GM18867 (cell line): ENCODE measurements at regions not wholly inside any gene's neighbourhood (a gene's known extent, or its start where the extent isn't known, plus 50 kb on each side); places are given as distances from the start of the nearest gene placed in this dataset.
A peak's percentile ranks its signal among the peaks of the same experiment; 100 is the strongest.

Experiments
- ATAC-seq: cut with Tn5 transposase; IDR thresholded peaks from one replicate; pipeline ENCODE4 v1.9.1; 2021; ENCODE audit warnings: mild to moderate bottlenecking, moderate library complexity; ENCODE audit not compliant: unreplicated experiment

DNA sequence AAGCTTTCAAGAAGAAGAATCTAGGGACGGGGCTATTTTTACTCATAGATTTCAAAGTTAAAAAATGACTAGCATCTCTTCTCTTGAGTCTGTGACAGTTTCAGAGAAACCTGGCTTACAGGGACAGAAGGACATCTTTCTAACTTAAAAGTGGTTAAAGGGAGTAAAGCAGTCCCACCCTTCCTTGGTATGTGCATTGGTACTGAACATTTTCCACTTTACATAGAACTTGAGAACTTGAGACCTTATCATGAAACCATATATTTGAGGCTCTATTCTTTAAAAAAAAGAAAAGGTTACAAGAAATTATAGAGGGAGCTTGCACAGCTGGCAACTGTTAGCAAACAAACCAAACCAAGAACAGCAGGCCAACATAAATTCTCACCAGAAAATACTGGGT is 73.4 kb upstream of the GAREM1 start:
- ATAC-seq: no peak

DNA sequence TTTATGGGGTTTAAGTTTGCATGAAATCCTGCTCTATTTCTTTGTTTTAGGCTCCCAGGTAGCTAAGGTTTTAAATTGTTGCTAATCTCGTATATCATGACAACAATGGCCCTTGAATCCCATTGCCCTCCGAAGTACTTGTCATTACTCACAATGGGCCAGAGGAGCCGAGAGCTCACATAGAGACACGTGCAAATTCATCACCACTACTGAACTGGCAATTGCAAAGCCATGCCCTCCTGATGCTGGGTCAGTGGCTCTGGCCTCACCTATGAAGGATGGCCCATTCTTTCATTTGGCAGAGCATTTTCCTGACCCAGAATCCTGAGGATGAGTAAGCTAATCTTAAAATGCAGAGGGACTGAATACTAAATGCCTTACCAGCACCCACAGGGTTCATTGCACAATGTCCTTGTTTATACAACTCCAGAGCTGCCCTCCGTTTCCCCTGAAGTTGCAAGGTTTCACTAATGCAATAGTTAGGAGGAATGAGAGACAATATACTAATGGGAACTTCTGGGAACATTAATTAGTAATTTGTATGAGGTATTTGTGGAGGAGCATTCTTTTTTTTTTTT is 71.6 kb upstream of the GAREM1 start:
- ATAC-seq: no peak

DNA sequence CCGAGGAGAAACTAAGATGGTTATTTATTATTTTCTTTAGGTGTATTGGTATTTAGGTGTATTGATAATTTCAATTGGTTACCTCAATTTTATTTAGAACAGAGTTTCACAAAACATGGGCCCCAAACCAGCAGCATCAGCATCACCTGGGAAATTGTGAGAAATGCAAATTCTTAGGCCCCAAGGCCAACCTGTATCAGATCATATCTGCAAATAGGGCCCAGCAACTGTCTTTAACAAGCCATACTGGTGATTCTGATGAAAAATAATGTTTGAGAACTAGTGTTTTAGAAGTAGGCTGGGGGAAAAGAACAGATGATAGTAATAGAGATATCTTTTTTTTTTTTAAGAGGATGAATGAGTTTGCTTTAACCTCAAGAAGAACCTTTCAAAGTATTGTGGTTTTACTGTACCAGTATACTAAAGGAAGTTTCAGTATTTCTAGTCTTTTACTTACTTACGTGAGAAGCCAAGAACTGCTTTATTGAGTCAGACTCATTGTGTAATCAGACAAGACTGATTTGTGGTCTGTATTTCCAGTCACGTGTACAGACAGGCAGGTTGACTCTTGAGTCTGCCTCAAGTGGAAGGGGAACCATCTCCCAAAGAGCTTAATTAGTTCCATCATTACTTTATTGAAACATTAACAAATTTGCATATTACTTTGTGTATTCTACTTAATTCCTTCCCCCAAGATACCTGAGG is 60.4 kb upstream of the GAREM1 start:
- ATAC-seq: peak; percentile 97

DNA sequence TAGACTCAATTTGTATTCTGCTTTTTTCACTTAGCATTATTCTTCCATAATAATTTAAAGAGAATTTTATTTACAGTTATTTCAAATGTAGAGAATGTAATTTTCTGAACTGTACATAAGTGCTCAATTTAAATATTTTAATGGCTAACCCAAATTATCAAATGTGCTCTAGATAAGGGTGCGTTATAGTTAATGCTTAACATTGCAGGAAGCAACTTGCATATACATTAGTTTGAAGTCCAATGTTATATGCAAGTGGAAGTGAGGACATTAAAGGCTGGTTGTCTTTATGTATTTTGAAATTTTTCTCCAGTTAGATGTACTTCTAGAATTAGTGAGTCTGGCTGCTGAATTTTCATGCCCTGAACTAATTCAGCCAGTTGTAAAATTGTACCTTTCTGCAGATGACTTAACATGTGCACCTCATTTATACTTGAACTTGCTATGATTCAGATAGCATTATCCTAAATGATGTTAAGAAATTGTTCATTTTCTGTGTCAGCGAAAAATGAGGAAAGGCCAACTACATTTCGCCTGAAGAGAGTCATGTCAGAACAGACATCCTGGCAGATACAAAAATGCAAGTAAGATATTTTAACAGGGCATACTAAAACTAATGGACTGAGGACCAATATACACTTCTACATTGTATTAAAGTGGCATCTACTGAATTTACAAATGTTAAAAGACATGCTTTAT is 59.2 kb upstream of the GAREM1 start:
- no peak for ATAC-seq

DNA sequence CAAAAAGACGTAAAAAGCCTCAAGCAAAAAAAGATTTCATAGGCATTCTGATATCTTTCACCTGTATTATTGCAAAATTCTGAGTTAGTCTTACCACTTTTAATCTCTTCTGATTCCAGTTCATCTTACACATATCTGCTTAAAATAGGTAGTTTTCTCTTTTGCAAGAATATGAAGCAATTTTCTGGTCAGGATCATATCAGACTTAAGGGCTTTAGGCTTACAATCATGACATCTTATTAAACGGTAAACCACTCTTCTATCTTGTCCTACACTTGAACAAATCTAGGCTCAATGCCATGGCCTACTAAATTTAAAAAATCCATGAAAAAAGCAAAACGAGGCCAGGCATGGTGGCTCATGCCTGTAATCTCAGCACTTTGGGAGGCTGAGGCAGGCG is 50.1 kb upstream of the GAREM1 start:
- no peak for ATAC-seq
